Hematopoietic multipotent progenitor cell treated with erythropoietin and hydrocortisone succinate and interleukin-3 and kit ligand, for 4 days (in vitro differentiated cells): ENCODE measurements at regions not wholly inside any gene's neighbourhood (a gene's known extent, or its start where the extent isn't known, plus 50 kb on each side); places are given as distances from the start of the nearest gene placed in this dataset.
A peak's percentile ranks its signal among the peaks of the same experiment; 100 is the strongest.

Experiments
- DNase-seq: peaks from one replicate; pipeline ENCODE4 v3.0.0-alpha.2; 2015

- DNase-seq: peak; percentile 22
Observed at GRCh38 chr21:16983420-16983819, 529.4 kb upstream of the CXADR start.

GRCh38 chr21:16992448-16992847 is 520.4 kb upstream of the CXADR start:
- DNase-seq: no peak

- DNase-seq: no peak
Observed at GRCh38 chr21:16993416-16994038, 519.3 kb upstream of the CXADR start.

GRCh38 chr21:17002594-17003257 is 510.1 kb upstream of the CXADR start:
- DNase-seq: no peak

GRCh38 chr21:17003258-17003615 is 509.6 kb upstream of the CXADR start:
- DNase-seq: no peak

GRCh38 chr21:17003763-17004373 is 509.0 kb upstream of the CXADR start:
- no peak for DNase-seq

GRCh38 chr21:17032141-17032655 is 480.6 kb upstream of the CXADR start:
- DNase-seq: no peak

GRCh38 chr21:17044696-17045095 is 468.1 kb upstream of the CXADR start:
- no peak for DNase-seq

- DNase-seq: peak; percentile 44
Observed at GRCh38 chr21:17045214-17045853, 467.5 kb upstream of the CXADR start.

GRCh38 chr21:17048974-17049373 is 463.9 kb upstream of the CXADR start:
- no peak for DNase-seq

GRCh38 chr21:17050156-17050555 is 462.7 kb upstream of the CXADR start:
- DNase-seq: no peak

- no peak for DNase-seq
Observed at GRCh38 chr21:17050646-17051045, 462.2 kb upstream of the CXADR start.

GRCh38 chr21:17051054-17051453 is 461.8 kb upstream of the CXADR start:
- no peak for DNase-seq

GRCh38 chr21:17053321-17053720 is 459.5 kb upstream of the CXADR start:
- no peak for DNase-seq

GRCh38 chr21:17059936-17060335 is 452.9 kb upstream of the CXADR start:
- DNase-seq: no peak

GRCh38 chr21:17066006-17066405 is 446.8 kb upstream of the CXADR start:
- DNase-seq: no peak

- DNase-seq: no peak
Observed at GRCh38 chr21:17071093-17071492, 441.8 kb upstream of the CXADR start.

- no peak for DNase-seq
Observed at GRCh38 chr21:17081193-17081592, 431.6 kb upstream of the CXADR start.

GRCh38 chr21:17082843-17083483 is 429.9 kb upstream of the CXADR start:
- DNase-seq: no peak

- DNase-seq: no peak
Observed at GRCh38 chr21:17085707-17086106, 427.1 kb upstream of the CXADR start.

- DNase-seq: no peak
Observed at GRCh38 chr21:17088500-17088899, 424.3 kb upstream of the CXADR start.

GRCh38 chr21:17089091-17089491 is 423.8 kb upstream of the CXADR start:
- DNase-seq: no peak

GRCh38 chr21:17101696-17102095 is 411.1 kb upstream of the CXADR start:
- DNase-seq: no peak
